GM23248 (cell line): ENCODE measurements at regions not wholly inside any gene's neighbourhood (a gene's known extent, or its start where the extent isn't known, plus 50 kb on each side); places are given as distances from the start of the nearest gene placed in this dataset.

Experiments
- EZH2 ChIP-seq: fragments of 200-600 bp; sonication (generic); IDR thresholded peaks from 2 replicates; pipeline ENCODE4 v1.6.1; 2018; ENCODE audit warnings: antibody characterized with exemption, mild to moderate bottlenecking; ENCODE audit not compliant: insufficient read depth, poor library complexity, severe bottlenecking
- EZH2phosphoT487 ChIP-seq: fragments of 200-600 bp; sonication (generic); IDR thresholded peaks from 2 replicates; pipeline ENCODE4 v1.6.1; 2018; ENCODE audit warnings: antibody characterized with exemption, moderate library complexity, mild to moderate bottlenecking, low read depth; ENCODE audit not compliant: insufficient read depth

DNA sequence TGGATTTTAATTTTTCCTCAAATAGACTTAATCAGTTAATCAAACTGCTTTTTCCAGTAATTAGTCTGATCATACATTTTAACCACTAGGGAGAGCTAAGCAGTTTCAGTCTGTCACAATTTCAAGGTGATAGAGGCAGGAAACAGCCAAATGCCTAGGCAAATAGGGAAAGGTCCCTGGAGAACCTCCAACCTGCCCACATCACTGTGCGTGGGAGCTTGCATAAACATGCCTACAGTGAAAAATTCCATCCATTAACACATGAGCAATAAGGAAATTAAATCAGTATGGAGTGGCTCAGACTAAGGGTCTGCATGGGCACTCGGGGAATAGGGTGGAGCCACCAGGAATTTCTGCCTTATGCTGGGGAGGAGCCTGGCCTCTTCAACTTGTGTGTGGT is 74.6 kb downstream of the AASDHPPT start:
- TF ChIP-seq EZH2phosphoT487, result no peak
- no peak for TF ChIP-seq EZH2
